CD4-positive, alpha-beta T cell treated with Interleukin-17A for 1 hour (primary cell): ENCODE measurements at regions not wholly inside any gene's neighbourhood (a gene's known extent, or its start where the extent isn't known, plus 50 kb on each side); places are given as distances from the start of the nearest gene placed in this dataset.
A peak's percentile ranks its signal among the peaks of the same experiment; 100 is the strongest.

Experiments
- DNase-seq: peaks from one replicate; pipeline ENCODE4 v3.0.0-alpha.2; 2020

DNA sequence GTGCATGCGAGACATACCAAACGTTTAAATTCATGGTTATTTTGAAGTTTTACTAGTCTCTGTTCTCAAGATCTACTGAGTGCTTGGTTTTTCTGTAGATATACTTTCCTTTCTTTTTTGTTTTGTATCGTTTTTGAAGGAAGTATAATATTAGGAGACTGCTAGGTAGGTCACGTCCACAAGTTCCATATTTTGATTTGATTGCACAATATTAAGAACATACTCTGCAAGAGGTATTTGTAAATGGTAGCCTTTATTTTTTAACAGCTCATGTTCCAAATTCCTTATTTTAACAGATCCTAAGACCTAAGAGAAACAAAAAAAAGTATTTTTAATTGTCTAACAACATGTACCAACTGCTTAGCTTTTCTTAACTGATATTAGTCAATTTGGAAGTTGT lies 156.7 kb downstream of the SERPINI1 start:
- DNase-seq: no peak

DNA sequence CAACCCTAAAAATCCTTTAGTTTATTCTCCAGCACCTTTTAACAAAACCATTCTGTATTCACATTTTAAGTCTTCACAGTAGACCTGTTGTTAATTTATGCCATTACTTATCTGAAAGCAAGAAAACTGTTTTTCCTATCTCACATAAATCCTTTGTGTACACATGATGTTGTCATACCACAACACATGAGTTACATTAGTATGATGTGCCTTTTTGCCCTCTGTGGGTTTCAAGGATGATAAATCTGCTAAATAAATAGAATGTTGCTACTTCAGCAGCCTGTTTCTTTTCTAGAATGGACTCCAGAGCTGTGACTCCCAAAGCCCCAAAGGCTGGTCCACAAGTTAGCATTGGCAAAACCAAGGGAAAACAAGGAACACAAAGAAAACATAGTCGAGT lies 151.6 kb downstream of the SERPINI1 start:
- no peak for DNase-seq

DNA sequence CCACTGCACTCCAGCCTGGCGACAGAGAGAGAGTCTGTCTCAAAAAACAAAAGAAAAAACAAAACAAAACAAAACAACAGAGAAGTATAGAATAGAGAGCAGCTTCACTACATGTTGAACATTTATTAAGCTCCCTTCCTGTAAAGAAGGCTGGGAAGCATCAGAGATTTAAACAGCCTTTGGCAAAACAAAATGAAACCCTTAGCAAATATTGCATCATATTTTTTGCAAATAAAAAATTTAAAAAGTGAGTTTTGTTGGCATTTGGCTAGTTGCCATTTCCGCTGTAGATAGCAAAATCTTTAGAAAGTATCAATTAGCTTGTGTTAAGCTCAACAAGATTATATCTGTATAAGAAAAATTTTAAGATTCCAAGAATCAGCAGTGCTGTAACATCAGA lies 151.2 kb downstream of the SERPINI1 start:
- DNase-seq: no peak

DNA sequence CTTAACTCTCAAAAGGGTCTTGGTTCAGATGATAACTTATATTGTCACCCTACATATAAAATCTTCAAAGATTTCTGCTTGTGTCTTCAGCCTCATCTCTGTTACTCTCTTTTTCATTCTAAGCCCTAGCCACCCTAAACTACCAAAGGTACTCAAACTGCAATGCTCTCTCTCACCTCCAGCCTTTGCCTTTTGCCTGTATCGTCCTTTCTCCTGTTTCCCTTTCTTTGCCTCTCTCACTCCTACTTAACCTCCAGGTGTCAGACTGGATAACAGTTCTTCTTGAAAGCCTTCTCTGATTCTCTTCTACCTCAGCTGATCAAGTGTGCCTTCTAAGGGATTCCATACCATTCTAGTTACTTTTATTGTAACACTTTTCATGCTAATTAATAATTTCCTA lies 149.8 kb downstream of the SERPINI1 start:
- no peak for DNase-seq

DNA sequence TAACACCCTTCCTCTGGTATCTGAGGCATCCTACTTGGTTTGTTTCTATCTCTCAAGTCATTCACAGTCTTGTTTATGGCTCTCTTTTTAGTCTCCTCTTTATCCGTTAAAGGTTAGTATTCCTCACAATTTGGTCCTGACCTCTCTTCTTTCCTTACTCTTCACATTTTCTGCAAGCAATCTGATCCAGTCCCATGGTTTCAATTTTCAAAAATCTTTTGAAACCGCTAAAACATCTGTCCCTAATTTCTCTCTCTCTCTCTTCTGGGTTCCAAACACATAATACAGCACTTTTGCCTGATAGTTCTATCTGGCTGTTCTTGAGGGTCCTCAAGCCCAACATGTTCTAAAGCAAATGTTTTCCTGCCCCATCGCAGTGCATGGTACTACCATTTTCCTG lies 149.0 kb downstream of the SERPINI1 start:
- DNase-seq: no peak

DNA sequence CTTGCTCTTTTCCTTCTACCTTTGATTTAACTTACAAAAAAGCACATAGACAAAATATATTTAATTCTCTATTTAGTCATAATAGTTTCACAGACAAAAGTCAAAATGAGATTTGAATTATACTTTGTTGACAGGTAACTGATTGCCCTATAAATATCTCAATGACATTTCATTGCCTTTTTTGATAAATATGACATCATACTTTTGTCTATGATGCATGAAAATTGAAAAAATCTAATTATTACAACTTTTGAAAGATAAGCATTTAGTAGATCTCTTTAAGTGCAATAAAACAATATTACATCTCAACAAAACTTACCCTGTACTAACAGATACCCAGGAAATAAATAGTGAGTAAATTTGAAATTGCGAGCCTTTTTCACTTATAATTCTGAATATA lies 147.9 kb downstream of the SERPINI1 start:
- no peak for DNase-seq

DNA sequence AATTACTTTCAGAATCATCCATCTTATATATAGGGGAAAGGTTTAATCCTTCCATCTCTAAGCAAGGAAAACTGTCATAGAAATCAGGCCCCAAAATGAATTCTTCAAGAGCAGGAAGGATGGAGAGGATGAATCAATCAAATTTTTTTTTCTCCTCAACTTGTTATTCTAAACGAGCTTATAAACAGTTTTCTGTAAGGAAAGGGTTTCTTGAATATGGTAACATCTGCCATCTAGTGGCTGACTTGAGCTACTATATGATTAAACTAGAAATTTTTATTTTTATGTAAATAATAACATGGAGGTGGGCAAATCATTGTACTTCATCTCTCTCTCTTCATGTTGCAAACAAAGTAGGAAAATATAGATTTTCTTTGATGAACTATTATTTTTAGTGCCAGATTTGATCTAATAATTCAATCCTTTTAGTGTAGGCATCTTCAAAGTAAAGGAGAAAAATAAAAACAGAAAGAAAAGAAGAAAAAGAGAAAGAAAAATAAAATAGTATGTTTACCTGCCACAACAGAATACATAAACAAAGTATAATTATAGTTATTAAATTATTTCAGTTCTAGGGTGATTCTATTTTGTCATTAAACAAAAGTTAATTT lies 146.6 kb downstream of the SERPINI1 start:
- DNase-seq: peak; percentile 43

DNA sequence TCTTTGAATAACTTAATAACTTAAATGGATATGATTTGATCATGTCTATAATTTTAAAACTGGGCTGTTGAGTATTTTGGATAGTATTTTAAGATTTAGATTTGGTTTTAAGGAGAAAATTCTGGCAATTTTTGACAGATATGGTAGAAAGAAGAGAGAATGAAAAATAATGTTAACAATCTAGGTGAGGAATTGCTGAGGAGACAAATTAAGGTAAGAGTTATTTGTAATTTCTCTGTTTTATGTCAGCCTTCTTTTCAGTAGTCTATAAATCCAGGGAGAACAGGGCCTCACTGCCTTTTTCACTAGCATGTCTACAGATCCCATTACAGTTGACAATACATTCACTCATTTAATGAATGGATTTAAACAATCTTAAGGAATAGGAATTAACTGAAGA lies 144.7 kb downstream of the SERPINI1 start:
- DNase-seq: no peak

DNA sequence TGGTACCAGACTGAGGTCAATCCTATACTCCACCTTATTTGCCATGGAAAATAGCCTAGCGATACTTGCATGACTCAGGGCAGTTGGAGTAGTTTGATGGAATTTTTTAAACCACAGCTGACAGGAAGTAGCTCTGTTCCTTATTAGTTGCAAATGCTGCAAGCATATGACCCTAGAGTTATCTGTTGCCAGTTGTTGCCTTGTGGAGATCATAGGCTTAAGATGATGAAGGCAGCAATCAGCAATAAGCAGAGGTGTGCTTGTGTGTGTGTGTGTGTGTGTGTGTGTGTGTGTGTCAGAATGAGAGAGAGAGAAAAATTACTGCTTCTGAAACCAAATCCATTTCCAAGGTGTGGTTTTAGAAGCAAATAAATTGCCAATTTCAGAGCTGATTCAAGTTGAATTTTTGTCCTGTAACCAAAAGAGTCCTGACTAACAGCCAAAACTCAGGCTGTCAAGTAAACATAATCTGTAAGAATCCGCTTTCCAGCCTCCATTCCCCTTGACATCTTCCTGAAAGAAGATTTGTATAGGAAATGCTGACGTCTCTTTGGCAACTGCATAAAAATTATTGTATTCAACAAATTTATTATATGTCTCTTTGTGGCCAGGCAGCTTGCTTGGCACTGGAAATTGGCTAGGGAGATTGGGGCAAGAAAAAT lies 141.2 kb downstream of the SERPINI1 start:
- DNase-seq: no peak
